ENCODE measurements at regions not wholly inside any gene's neighbourhood (a gene's known extent, or its start where the extent isn't known, plus 50 kb on each side); places are given as distances from the start of the nearest gene placed in this dataset.

- H3K4me1 ChIP-seq = no peaks in the 10 kb centered on the region
- no peak overlapping the region for H3K4me3 Mint-ChIP-seq (ENCODE audit: unreplicated experiment)
Observed at GRCh38 chr5:113757508-113757907, 244.0 kb downstream of the YTHDC2 start.

GRCh38 chr5:113759505-113759904, 246.0 kb downstream of the YTHDC2 start:
- Histone ChIP-seq H3K36me3 (ENCODE audit: control insufficient read depth, insufficient read depth, low read length) (no peaks in the 10 kb centered on the region), H3K4me1 (no peaks in the 10 kb centered on the region), H3K4me3 (ENCODE audit: low read depth, low read length) (no peak overlapping the region), H3K27me3 (replicated peaks; ENCODE audit: control insufficient read depth, insufficient read depth, low read length) (no peaks in the 10 kb centered on the region), H3K9me3 (no peaks in the 10 kb centered on the region)
- intact Hi-C loops (cut with micrococcal nuclease; ENCODE audit: unreplicated experiment) = no loop called here
- POLR2A ChIA-PET = no interaction called here
- H3K4me3 Mint-ChIP-seq (ENCODE audit: unreplicated experiment) = no peak overlapping the region
- H3K36me3 Mint-ChIP-seq (ENCODE audit: insufficient read depth, unreplicated experiment) = no peaks in the 10 kb centered on the region
- CTCF ChIA-PET = no interaction called here
- no peak overlapping the region for H3K27ac Mint-ChIP-seq (ENCODE audit: unreplicated experiment)
- DNase-seq = no peak
- H3K27me3 Mint-ChIP-seq (ENCODE audit: insufficient read depth, unreplicated experiment) = no peaks in the 10 kb centered on the region
- H3K4me1 Mint-ChIP-seq (ENCODE audit: low read depth, unreplicated experiment) = peaks cover 6% of the 10 kb centered on the region
- no TSS peak for BruUV-seq (replicated peaks)
- no peaks in the 10 kb centered on the region for H3K9me3 Mint-ChIP-seq (ENCODE audit: unreplicated experiment)
- TF ChIP-seq CTCF (IDR thresholded peaks at IDR 0.05; ENCODE audit: insufficient read depth in 1 of 2, low read depth in 1 of 2, low read length in 1 of 2, severe bottlenecking in 1 of 2, unreplicated experiment in 1 of 2) = no peak

More at GRCh38 chr5:113757508-113757907, 244.0 kb downstream of the YTHDC2 start:
- Mint-ChIP-seq H3K27me3 (ENCODE audit: insufficient read depth, unreplicated experiment) (no peaks in the 10 kb centered on the region), H3K27ac (ENCODE audit: unreplicated experiment) (no peak overlapping the region), H3K9me3 (ENCODE audit: unreplicated experiment) (no peaks in the 10 kb centered on the region), H3K4me1 (ENCODE audit: low read depth, unreplicated experiment) (peaks cover 6% of the 10 kb centered on the region), H3K36me3 (ENCODE audit: insufficient read depth, unreplicated experiment) (no peaks in the 10 kb centered on the region)
- peak in 1 of 2 experiments; percentile 10 for TF ChIP-seq CTCF (IDR thresholded peaks at IDR 0.05; ENCODE audit: insufficient read depth in 1 of 2, low read depth in 1 of 2, low read length in 1 of 2, severe bottlenecking in 1 of 2, unreplicated experiment in 1 of 2)
- 0 out of 2 replicates have a peak, but pooled peaks cover 3% of the 10 kb centered on the region for H3K9me3 ChIP-seq
- POLR2A ChIA-PET = no interaction called here
- H3K4me3 ChIP-seq (ENCODE audit: low read depth, low read length) = no peak overlapping the region
- no peaks in the 10 kb centered on the region for H3K27me3 ChIP-seq (replicated peaks; ENCODE audit: control insufficient read depth, insufficient read depth, low read length)
- no TSS peak for BruUV-seq (replicated peaks)
- DNase-seq = no peak
- CTCF ChIA-PET = no interaction called here
- intact Hi-C loops (cut with micrococcal nuclease; ENCODE audit: unreplicated experiment) = no loop called here
- H3K36me3 ChIP-seq (ENCODE audit: control insufficient read depth, insufficient read depth, low read length) = no peaks in the 10 kb centered on the region

GRCh38 chr5:113760486-113760885, 247.0 kb downstream of the YTHDC2 start:
- no TSS peak for BruUV-seq (replicated peaks)
- intact Hi-C loops (cut with micrococcal nuclease; ENCODE audit: unreplicated experiment) = no loop called here
- DNase-seq = no peak
- Mint-ChIP-seq H3K9me3 (ENCODE audit: unreplicated experiment) (peaks cover 6% of the 10 kb centered on the region), H3K4me3 (ENCODE audit: unreplicated experiment) (no peak overlapping the region), H3K4me1 (ENCODE audit: low read depth, unreplicated experiment) (peaks cover 6% of the 10 kb centered on the region), H3K36me3 (ENCODE audit: insufficient read depth, unreplicated experiment) (no peaks in the 10 kb centered on the region), H3K27ac (ENCODE audit: unreplicated experiment) (no peak overlapping the region), H3K27me3 (ENCODE audit: insufficient read depth, unreplicated experiment) (no peaks in the 10 kb centered on the region)
- ChIA-PET CTCF (no interaction called here), POLR2A (no interaction called here)
- Histone ChIP-seq H3K9me3 (no peaks in the 10 kb centered on the region), H3K27me3 (replicated peaks; ENCODE audit: control insufficient read depth, insufficient read depth, low read length) (no peaks in the 10 kb centered on the region), H3K4me3 (ENCODE audit: low read depth, low read length) (no peak overlapping the region), H3K4me1 (no peaks in the 10 kb centered on the region), H3K36me3 (ENCODE audit: control insufficient read depth, insufficient read depth, low read length) (no peaks in the 10 kb centered on the region)
- TF ChIP-seq CTCF (IDR thresholded peaks at IDR 0.05; ENCODE audit: insufficient read depth in 1 of 2, low read depth in 1 of 2, low read length in 1 of 2, severe bottlenecking in 1 of 2, unreplicated experiment in 1 of 2) = no peak
